ENCODE measurements at regions not wholly inside any gene's neighbourhood (a gene's known extent, or its start where the extent isn't known, plus 50 kb on each side); places are given as distances from the start of the nearest gene placed in this dataset.
"Not testable (repeated sequence)": the region's sequence is repeated elsewhere in the genome, so short reads cannot be mapped to it uniquely, and the experiment has no call there.

DNA sequence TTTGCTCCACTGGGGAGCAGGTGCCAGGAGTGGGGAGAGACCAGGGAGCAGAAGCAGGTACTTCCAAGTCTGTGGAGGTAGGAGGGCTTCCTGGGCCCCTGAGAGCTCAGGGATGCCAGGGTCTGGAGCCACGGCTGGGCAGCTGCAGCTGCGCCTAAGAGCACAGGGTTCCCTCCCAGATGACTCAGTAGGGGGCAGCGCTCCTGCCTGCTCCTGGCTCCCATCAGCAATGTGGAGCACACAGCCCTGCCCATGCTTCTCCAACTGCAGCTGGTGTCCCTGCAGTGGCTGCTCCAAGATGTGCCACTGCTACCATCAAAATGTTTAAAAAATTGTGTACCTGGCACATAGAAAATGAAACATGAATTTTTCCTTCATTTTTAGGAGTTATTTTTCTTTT lies 1028.2 kb downstream of the PCDH7 start:
- DNase-seq (ENCODE audit: low read depth in 2 of 2), result no peak

GRCh38 chr4:31750581-31750980 lies 1030.4 kb downstream of the PCDH7 start:
- DNase-seq (ENCODE audit: low read depth in 2 of 2), result not testable (repeated sequence)

- DNase-seq (ENCODE audit: low read depth in 2 of 2), result no peak
Observed at GRCh38 chr4:31755751-31756150, 1035.6 kb downstream of the PCDH7 start.

- DNase-seq (ENCODE audit: low read depth in 2 of 2), result no peak
Observed at GRCh38 chr4:31768756-31769155, 1048.6 kb downstream of the PCDH7 start.

- DNase-seq (ENCODE audit: low read depth in 2 of 2), result no peak
Observed at GRCh38 chr4:31783311-31783710, 1063.1 kb downstream of the PCDH7 start.

DNA sequence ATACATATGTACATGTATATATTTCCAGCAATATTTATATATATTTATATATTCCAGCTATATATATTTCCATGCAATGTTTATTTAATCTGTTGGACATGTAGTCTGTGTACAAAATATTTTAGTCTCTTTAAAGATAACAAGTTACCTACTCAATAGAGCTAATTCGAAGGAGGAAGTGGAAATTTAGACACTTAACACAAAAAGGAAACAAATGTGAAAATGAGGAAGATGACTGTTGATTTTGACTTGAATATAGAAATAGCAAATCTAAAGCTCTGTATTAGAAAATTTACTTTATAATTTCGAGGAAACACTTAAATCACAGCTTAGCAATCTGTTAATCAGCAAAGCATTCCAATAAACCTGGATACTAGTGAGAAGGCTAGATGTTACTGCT lies 1064.4 kb downstream of the PCDH7 start:
- DNase-seq (ENCODE audit: low read depth in 2 of 2), result no peak

GRCh38 chr4:31787701-31788100 lies 1067.5 kb downstream of the PCDH7 start:
- no peak for DNase-seq (ENCODE audit: low read depth in 2 of 2)

- DNase-seq (ENCODE audit: low read depth in 2 of 2), result no peak
Observed at GRCh38 chr4:31788676-31789075, 1068.5 kb downstream of the PCDH7 start.

DNA sequence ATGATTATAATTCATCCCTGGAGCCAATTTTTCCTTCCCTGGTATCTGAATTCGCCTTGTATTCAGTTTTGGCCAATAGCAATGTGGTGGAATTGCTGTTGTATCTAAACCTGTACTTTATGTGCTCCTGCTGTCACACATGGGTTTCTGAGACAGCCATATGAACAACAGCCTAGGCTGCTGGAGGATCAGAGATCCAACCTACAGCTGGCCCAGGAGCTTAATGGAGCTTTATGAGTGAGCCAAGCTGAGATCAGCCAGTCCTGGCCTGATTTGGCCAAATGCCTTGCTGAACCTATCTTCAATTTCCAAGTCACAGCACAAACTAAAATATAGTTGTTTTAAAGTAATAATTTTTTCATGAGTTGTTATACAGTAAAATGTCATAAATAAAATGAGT lies 1071.5 kb downstream of the PCDH7 start:
- DNase-seq (ENCODE audit: low read depth in 2 of 2), result no peak

GRCh38 chr4:31793907-31794306 lies 1073.7 kb downstream of the PCDH7 start:
- no peak for DNase-seq (ENCODE audit: low read depth in 2 of 2)

- DNase-seq (ENCODE audit: low read depth in 2 of 2), result not testable (repeated sequence)
Observed at GRCh38 chr4:31797052-31797451, 1076.9 kb downstream of the PCDH7 start.

GRCh38 chr4:31803526-31804195 lies 1083.5 kb downstream of the PCDH7 start:
- no peak for DNase-seq (ENCODE audit: low read depth in 2 of 2)

DNA sequence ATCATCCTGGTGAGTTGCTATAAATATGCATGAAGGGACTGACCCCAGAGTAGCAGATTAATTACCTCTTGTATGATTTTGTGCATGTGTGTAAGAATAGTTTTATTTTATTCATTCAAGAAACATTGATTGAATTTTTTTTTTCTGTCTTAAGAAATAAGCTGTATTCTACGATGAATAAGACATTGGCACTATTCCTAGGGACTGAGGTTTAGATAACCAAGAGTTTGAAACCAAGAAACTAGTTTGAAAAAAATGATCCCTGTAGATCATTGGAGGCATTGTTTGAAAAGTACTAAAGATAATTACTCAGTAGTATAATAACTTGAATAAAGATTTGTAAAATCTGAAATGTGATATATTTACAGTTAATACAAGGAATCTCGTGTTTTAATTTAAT lies 1086.9 kb downstream of the PCDH7 start:
- no peak for DNase-seq (ENCODE audit: low read depth in 2 of 2)

- DNase-seq (ENCODE audit: low read depth in 2 of 2), result no peak
Observed at GRCh38 chr4:31844350-31844749, 1124.2 kb downstream of the PCDH7 start.

DNA sequence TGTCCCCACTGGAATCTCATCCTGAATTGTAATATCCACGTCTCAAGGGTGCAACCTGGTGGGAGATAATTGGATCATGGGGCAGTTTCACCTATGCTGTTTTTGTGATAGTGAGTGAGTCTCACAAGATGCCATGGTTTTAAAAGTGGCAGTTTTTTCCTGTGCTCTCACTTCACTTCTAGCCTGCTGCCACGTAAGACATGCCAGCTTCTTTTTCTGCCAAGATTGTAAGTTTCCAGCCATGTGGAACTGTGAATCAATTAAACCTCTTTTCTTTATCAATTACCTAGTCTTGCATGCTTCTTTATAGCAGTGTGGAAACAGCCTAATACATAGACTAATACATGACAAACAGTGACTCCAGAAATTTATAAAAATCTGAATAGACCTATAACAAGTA lies 1131.8 kb downstream of the PCDH7 start:
- DNase-seq (ENCODE audit: low read depth in 2 of 2), result no peak

- no peak for DNase-seq (ENCODE audit: low read depth in 2 of 2)
Observed at GRCh38 chr4:31877429-31877828, 1157.3 kb downstream of the PCDH7 start.

GRCh38 chr4:31880837-31881236 lies 1160.7 kb downstream of the PCDH7 start:
- DNase-seq (ENCODE audit: low read depth in 2 of 2), result not testable (repeated sequence)

GRCh38 chr4:31896349-31896748 lies 1176.2 kb downstream of the PCDH7 start:
- DNase-seq (ENCODE audit: low read depth in 2 of 2), result no peak

- no peak for DNase-seq (ENCODE audit: low read depth in 2 of 2)
Observed at GRCh38 chr4:31905363-31905762, 1185.2 kb downstream of the PCDH7 start.

DNA sequence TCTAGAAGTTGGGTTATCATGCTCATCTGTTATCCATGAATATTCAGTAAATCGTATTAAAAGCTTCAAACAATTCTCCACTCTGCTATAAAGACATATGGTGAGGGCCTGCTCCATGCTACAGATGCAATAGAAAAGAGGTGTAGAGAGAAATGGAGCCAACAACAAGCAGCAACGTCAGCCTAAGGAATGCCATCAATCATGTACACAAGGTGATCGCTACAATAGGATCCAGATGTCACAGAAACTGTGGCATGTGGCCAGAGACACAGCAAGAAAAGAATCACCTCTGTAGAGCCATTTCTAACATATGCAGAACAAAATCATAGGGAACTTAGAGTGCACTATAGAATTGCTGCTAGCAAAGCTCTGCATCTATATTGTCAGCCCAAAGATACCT lies 1188.1 kb downstream of the PCDH7 start:
- DNase-seq (ENCODE audit: low read depth in 2 of 2), result no peak

DNA sequence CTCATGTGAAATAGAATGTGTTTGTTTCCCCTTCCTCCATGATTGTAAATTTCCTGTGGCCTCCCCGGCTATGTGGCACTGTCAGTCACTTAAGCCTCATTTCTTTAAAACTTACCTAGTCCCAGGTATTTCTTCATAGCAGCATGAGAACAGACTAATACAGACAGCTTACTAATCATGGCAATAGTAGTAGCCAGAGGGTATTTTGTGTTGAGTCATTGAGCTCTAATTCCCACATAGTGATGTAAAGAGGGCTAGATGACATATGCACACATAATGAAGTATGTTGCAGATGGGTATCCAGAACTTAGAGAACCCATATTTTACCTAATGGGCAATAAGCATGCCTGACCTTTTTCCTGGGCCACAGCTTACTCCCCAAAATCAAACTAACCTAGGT lies 1197.2 kb downstream of the PCDH7 start:
- no peak for DNase-seq (ENCODE audit: low read depth in 2 of 2)

- no peak for DNase-seq (ENCODE audit: low read depth in 2 of 2)
Observed at GRCh38 chr4:31918891-31919290, 1198.7 kb downstream of the PCDH7 start.

DNA sequence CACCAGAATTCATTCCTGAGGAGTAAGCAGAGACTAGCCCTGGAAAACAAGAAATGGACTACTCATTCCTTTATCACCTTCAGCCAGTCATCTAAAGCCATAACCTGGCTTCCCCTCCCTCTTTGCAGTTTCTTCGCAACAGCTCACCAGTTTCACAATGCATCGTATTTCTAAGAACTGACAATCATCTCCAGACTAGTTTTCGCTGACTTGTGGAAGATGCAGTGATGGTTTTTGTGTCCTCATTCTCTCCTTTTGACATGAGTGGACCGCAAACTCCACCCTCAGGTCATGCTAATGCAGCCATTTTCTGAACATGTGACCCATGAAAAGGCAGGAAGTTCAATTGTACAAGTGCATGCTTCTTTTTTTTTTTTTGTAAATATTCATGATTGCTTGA lies 1203.5 kb downstream of the PCDH7 start:
- no peak for DNase-seq (ENCODE audit: low read depth in 2 of 2)

DNA sequence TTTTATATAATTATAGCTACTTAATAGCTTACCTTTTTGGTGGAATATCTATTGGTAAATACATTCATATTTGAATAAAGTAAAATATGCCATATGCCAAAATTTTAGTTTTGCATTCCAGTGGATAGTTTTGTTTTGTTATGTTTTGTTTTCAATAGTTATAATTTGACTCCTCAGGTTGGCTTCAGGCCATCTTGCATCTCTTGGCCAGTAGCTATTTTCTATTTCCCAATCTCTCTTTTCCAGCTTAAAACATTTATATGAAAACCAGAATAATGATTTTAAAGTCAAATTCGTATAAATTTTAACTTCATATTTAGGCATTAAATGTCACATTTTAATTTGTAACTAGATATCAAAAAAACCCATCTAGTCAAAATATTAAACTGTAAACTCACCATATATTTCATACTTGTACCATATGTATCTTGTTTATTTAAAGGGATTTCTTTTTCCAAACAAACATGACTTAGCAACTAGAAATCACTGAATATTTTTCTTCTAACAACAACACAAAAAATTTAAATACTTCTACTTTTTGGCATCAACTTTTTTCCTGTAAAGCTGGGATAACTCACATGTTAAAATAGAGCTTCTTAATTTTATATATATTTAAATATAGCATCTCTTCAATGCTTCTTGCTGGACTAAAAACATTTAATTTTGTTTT lies 1209.6 kb downstream of the PCDH7 start:
- DNase-seq (ENCODE audit: low read depth in 2 of 2), result no peak

Measured in stimulated activated CD8-positive, alpha-beta memory T cell treated with anti-CD3 and anti-CD28 coated beads, Interleukin-2, amount 100 ng/mL, for 48 hours (primary cell).